ENCODE measurements at regions not wholly inside any gene's neighbourhood (a gene's known extent, or its start where the extent isn't known, plus 50 kb on each side); places are given as distances from the start of the nearest gene placed in this dataset.
"Not testable (repeated sequence)": the region's sequence is repeated elsewhere in the genome, so short reads cannot be mapped to it uniquely, and the experiment has no call there.

- TF ChIP-seq CTCF (IDR thresholded peaks at IDR 0.05); EP300 (IDR thresholded peaks at IDR 0.05; ENCODE audit: borderline replicate concordance in 1 of 2, low read depth in 1 of 2, low read length in 1 of 2); FOXJ3 (CRISPR knock-in tag; IDR thresholded peaks at IDR 0.05); GABPA (IDR thresholded peaks at IDR 0.05; ENCODE audit: low read depth); POLR2AphosphoS5 (IDR thresholded peaks at IDR 0.05; ENCODE audit: low read depth, low read length); USF1 (IDR thresholded peaks at IDR 0.05; ENCODE audit: borderline replicate concordance, low read depth); RAD21 (IDR thresholded peaks at IDR 0.05; ENCODE audit: low read length); RCOR1 (IDR thresholded peaks at IDR 0.05; ENCODE audit: low read length); YY1 (IDR thresholded peaks at IDR 0.05; ENCODE audit: low read depth); FOXM1 (IDR thresholded peaks at IDR 0.05; ENCODE audit: low read depth); FOSL2 (IDR thresholded peaks at IDR 0.05; ENCODE audit: borderline replicate concordance, low read depth); PBX3 (IDR thresholded peaks at IDR 0.05); CHD2 (IDR thresholded peaks at IDR 0.05; ENCODE audit: low read length, partially characterized antibody): not testable (repeated sequence)
These were observed 4152.6 kb upstream of the TPTE start for GRCh38 chr21:6368824-6369223.

Measured in SK-N-SH (cell line).